ENCODE measurements at regions not wholly inside any gene's neighbourhood (a gene's known extent, or its start where the extent isn't known, plus 50 kb on each side); places are given as distances from the start of the nearest gene placed in this dataset.

DNA sequence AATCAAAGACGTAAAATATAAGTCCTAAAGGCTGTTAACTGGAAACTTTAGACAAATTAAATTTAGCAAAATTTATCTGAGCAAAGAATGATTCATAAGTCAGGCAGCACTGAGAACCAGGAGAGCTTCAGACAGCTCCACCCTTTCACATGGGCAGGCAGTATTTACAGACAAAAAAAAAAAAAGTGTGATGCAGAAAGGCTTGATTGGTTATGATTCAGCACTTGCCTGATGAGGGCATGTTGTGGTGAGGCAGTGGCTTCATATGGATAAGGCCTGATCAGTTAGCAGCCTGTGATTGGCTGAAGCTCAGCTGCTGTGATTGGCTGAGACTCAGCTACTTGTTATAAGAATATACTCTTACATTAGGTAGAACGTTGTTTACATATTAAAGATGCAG, 495.4 kb upstream of the POM121L12 start:
- intact Hi-C loops (cut with DNase I), result no loop called here
- ATAC-seq (no peak), DNase-seq (ENCODE audit: missing footprints) (no peak)

DNA sequence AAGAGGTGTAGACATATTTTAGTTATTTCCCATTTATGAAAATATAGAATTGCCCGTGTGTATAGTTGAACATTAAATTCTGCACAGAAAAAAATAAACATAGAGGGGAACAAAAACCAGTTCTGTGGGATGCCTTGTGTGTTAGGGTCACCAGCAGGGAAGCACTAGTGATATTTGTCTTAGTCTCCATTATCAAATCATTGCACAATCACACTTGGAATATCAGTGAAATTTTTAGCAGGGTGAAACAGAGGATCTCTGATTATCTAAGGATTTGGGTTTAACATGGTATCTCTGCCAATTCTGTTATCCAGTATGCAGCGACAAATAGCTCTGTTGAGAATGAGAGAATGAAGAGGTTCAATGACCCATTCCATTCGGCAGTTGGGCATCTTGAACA, 496.0 kb upstream of the POM121L12 start:
- ATAC-seq (no peak), DNase-seq (ENCODE audit: missing footprints) (no peak)
- intact Hi-C loops (cut with DNase I), result no loop called here

DNA sequence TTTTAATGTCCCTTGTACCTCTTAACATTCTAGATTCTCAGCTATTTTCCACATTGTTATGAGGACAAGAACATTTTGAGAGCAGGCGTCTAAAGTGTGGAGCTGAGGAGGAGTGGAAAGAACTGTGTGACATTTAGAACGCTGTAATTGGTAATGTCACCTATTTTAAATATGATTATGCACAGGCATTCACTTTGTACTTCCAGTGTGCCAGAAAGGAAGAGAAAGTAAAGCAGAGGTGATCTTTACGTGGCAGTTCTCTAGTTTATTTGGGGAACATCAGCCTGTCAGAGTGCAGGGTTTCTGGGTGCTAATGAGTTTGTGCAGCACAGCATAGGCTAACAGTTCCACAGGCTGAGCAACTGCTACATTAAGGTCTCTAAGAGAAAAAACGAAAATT, 498.4 kb upstream of the POM121L12 start:
- intact Hi-C loops (cut with DNase I), result no loop called here
- DNase-seq (ENCODE audit: missing footprints) (no peak), ATAC-seq (no peak)

DNA sequence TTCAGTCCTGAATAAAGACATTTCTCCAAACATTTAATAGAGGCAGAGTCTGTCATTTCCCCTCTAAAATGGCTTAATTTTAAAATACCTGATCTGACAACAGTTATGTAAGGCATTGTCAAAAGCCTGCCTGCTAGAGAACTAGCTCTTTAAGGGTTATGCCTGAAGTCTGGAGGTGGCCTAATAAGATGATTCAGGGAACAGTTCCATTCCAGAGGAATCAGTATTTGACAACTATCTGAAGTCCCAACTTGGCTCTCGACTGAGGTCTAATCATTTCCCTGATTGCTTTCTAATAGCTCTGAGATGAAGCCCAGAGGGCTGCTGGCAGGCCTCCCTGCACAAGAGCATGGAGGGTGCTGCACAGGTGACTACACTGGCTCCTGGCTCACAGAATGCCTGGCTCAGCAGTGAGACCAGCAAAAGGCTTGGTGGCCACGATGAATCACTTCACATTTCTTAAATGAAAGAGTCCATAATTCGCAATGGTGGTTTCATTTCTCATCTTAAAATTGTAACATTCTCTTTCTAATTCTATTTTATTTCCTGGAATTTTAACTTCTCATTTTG, 509.6 kb upstream of the POM121L12 start:
- peak; percentile 37 for DNase-seq (ENCODE audit: missing footprints)
- intact Hi-C loops (cut with DNase I), result no loop called here
- ATAC-seq, result no peak

DNA sequence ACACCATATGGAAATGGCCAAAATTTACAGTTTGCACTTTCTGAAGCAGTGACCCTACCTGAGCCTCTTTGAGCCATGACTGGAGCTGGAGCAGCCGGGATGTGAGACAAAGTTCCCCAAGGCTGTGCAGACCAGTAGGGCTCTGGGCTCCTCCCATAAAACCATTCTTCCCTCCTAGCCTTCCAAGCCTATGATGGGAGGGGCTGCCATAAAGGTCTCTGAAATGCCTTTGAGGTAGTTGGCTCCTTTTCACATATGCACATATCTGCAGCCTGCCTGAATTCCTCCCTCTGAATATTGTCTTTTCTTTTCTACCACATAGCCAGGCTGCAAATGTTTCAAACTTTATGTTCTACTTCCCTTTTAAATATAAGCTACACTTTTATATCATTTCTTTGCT, 516.6 kb upstream of the POM121L12 start:
- no peak for DNase-seq (ENCODE audit: missing footprints)
- no peak for ATAC-seq

DNA sequence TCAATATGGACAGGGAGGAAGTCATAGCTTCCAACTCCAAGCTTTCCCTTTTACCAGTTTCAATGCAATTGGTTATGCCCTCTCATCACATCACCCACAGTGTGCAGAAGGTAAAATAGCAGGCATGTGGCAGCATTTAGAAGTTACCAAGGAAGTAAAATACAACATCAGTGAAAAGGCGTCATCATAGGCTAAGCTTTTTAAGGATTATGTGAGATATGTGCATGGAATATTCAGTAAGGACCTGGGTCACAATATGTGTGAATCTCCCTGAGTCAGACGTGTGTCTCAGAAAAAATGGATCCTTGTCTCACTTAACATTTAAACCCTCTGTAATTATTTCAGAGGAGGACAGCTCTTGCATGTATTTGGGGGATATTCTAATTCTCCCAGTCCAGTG, 522.8 kb upstream of the POM121L12 start:
- no peak for DNase-seq (ENCODE audit: missing footprints)
- no peak for ATAC-seq
- intact Hi-C loops (cut with DNase I), result no loop called here

More for the DNA sequence above, 516.6 kb upstream of the POM121L12 start:
- intact Hi-C loops (cut with DNase I), result no loop called here

DNA sequence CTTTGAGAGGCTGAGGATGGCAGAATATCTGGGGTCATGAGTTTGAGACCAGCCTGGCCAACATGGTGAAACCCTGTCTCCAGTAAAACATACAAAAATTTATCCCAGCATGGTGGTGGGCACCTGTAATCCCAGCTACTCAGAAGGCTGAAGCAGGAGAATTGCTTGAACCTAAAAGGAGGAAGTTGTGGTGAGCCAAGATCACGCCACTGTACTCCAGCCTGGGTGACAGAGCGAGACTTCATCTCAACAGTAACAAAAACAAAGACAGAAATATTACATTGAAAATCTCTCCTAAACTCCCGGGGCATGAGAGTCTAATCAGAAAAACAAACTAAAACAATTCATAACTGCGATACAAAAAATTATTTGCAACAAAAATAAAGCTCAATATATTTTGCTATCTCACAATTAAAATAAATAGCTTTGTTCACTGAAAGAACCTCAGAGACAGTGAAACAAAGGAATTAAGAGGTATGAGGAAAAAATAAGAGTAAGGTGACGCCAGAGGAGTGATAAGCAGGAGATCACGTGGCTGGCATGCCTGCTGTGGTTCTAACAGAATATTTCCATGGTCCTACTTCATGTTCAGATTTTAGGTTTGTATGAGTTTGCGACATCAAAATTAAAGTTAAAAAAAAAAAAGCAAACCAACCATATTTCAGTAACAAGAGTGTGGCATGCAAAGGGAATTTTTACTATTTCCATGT, 527.7 kb upstream of the POM121L12 start:
- intact Hi-C loops (cut with DNase I), result no loop called here
- ATAC-seq (no peak), DNase-seq (ENCODE audit: missing footprints) (no peak)

DNA sequence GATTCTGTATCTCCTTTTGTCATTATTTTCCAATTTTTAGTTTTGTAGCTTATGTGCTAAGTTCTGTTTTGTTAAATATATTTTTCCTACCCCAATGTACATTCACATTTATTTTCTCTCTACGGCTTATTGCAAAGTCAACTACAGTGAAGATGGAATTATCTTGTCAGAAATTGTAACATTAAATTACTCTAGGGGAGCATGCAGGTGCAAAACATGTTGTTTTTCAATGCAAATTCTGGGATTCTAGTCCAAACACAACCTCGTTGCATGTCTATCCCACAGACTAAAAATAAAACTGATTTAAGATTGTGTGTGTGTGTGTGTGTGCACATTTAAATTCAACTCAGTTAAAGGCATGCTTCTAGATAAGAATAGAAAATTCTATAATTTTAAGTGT, 529.1 kb upstream of the POM121L12 start:
- no peak for ATAC-seq
- no peak for DNase-seq (ENCODE audit: missing footprints)
- intact Hi-C loops (cut with DNase I), result no loop called here

DNA sequence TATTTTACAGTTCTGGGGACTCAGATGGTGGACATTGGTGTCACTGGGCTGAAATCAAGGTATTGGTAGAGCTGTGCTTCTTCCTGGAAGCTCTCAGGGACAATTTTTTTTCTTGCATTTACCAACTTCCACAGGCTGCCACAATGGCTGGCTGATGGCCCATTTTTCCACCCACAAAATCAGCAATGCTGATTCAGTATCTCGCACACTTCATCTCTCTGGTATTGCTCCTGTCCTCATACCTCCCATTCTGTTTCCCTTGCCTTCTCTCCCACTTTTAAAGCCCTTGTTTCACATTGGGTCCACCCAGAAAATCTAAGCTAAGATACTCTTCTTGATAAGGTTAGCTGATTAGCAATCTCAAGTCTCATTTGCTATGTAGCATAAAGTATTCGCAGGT, 530.9 kb upstream of the POM121L12 start:
- DNase-seq (ENCODE audit: missing footprints) (no peak), ATAC-seq (no peak)
- intact Hi-C loops (cut with DNase I), result no loop called here

DNA sequence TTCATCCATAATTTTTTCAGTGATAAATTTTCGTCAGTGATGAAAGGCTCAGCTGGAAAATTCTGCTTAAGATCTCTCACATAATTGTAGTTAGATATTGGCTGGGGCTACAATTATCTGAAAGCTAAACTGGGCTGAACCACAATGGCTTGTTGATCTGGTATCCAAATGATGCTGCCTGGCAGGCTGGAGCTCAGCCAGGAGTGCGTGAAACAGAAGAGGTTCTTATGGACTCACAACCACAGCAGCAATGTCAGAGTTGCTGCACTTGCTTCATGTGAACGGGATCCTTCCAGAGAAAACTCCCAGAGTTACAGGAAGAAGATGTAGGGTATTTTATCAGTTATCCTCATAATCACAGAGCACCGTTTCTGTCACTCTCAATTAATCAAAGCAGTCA, 533.2 kb upstream of the POM121L12 start:
- intact Hi-C loops (cut with DNase I), result no loop called here
- ATAC-seq, result no peak
- DNase-seq (ENCODE audit: missing footprints), result peak; percentile 27

DNA sequence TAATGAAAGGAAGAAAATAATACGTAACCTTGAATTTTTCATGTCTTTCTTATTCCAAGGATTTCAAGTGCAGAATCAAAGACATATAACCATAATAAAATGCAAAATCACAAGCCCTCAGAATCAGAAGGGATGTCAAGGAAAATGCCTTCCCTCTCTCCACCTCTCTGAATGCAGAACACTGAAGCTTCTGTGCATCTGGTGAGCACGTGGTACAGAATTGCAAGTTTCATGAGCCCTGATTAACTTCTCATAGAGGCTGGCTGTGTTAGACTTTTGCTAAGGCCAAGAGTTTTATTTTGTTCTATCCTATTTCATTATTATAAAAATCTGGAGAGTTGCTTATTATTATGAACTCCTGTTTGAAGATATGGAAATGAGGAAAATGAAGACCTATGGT, 533.7 kb upstream of the POM121L12 start:
- DNase-seq (ENCODE audit: missing footprints) (no peak), ATAC-seq (no peak)
- intact Hi-C loops (cut with DNase I), result no loop called here

DNA sequence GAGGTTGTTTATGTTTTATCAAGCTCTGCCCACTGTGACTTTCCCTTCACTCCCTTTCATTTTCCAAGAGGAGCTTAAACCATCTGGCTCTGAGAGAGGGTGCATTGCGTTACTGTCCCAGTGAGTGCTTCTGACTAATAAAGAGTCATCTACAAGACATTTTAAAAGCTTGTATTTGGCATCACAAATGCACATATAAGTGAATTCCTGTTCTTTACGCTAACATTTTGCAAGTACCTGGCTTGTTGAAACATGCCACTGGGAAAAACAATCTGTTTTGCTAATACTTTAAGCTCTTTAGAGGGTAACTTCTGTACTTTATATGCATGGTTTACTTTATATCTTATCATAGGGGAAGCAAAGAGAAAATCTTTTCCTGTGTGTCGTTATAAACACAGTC, 534.6 kb upstream of the POM121L12 start:
- intact Hi-C loops (cut with DNase I), result no loop called here
- DNase-seq (ENCODE audit: missing footprints), result no peak
- no peak for ATAC-seq

DNA sequence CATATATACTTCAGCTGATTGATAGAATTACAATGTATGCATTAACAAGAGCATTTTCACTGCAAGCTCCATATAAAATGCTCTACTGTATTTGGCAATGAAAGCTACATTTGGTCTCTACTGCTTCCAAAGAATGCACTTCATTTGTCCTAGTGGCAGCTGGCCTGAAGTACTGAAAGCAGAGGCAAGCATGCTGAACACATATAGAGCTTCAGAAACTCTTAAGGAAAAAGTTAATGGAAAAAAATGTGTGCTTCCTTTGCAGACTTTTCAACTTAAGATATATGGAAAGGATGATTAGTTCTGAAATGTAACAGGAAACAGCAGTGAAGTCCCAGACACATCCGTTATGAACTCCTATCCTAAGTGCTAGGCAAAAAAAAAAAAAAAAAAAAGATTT, 537.1 kb upstream of the POM121L12 start:
- intact Hi-C loops (cut with DNase I), result no loop called here
- DNase-seq (ENCODE audit: missing footprints), result no peak
- ATAC-seq, result no peak

DNA sequence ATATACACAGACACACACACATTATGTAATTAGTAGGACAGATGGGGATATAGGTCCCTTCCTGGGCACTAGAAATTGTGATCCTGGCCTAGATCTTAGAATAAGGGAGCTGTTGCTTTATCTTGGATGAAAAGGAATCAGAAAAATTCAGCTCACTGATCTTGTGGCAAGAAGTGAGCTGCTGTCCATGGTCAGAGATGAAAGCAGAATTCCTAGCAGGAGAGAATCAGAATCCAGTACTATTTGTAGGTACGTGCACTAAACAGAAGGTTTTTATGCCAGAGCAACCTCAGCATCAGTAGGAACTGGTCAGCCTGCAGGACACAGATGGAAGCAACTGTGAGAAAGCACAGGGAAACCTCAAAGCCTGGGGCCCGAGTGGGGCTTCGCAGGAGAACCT, 549.2 kb upstream of the POM121L12 start:
- intact Hi-C loops (cut with DNase I), result no loop called here
- no peak for DNase-seq (ENCODE audit: missing footprints)
- ATAC-seq, result no peak

DNA sequence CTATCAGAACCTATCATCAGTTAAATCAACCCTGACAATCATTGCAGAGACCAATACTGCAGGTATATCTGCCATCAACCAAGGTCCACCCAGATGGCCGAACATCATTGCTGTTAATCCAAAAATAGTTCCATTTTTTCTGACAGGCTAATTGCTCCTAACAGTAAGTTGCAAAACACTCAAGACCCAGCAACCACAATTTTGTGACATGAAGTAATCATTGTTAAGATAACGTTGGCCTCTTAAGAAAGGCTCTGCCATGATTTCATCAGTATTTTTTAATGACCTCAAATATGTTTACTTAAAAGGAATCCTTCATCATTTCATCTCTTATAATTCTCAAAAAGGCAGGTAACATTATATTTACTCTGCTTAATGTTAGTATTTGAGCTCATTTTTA, 553.4 kb upstream of the POM121L12 start:
- intact Hi-C loops (cut with DNase I), result no loop called here
- DNase-seq (ENCODE audit: missing footprints), result no peak
- no peak for ATAC-seq

DNA sequence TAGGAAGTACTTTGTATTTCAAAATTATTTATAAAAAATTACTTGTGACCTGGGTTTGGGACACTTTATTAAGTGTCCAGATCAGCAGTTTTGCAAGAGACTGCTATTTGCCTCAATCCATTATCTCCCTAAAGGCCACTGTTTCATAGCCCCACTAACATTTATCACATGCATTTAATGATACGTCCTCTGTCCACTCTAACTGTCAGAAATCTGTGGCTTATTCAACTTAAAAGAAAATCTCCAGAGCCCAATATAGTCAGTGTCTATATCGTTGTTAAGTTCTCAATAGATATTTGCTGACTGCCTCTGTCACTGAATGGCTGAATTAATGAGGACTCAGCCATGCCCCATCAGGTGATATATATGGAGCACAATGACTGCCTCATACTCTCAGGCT, 553.9 kb upstream of the POM121L12 start:
- DNase-seq (ENCODE audit: missing footprints) (no peak), ATAC-seq (no peak)
- intact Hi-C loops (cut with DNase I), result no loop called here

DNA sequence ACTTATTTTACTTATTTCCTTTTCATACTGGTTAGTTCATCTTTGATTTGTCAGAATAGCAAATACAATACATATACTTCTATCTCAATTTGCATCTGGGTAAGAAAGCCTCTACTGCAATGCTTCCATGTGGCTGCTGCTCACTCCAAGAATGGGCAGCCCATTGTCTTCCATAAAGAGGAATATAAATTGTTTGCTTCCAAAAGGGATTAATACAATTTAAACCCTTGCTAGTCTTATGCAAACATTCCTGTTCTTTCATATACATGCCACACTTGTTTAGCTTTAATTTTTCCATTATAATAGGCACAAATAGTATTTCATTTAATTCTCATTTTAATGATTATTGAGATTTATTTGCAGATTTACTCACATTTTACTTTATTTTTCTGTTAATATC, 555.4 kb upstream of the POM121L12 start:
- ATAC-seq, result no peak

DNA sequence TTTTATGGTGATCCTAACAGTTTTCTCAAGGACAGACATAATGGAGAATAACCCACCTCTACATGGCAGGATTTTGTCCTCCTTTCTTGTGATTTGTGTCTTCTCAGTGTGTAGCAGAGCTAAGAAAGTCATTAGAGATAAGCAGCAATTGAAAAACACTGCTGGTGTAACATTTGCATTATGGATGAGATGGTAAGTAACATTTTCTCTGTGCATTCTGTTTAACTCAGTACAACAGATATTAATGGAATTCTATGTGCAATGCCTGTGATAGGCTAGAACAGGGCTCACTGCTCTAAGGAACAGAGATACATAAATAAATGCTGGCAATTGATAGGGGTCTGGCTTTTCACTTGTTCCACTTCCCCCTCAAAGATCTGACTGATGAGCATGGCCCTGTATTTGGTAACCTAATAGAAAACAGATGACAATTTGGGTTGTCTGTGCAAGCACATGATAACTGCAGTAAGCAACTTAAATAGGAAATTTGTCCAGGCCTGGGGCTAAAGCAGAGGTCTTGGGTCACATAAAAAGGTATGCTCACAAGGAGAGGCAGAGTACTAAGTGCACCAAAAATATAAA, 560.3 kb upstream of the POM121L12 start:
- intact Hi-C loops (cut with DNase I), result no loop called here
- no peak for ATAC-seq
- DNase-seq (ENCODE audit: missing footprints), result no peak

More for the DNA sequence above, 555.4 kb upstream of the POM121L12 start:
- DNase-seq (ENCODE audit: missing footprints), result no peak
- intact Hi-C loops (cut with DNase I), result no loop called here

DNA sequence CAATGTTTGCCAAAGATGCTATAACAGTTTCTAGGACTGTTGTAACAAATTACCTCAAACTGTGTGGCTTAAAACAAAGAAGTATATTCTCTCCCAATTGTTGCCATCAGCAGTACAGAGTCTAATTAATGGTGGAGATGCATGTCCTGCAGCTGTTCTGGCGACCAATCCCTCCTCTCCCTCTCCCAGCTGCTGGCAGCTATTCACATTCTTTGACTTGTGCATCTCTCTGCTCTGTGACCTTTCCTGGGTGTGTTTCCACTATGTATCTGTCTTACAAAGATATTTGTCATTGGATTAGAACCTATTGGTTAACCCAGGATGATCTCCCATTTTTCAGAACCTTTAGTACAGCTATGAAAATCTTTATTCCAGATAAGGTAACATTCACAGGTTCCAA, 561.7 kb upstream of the POM121L12 start:
- intact Hi-C loops (cut with DNase I), result no loop called here
- no peak for ATAC-seq
- no peak for DNase-seq (ENCODE audit: missing footprints)

DNA sequence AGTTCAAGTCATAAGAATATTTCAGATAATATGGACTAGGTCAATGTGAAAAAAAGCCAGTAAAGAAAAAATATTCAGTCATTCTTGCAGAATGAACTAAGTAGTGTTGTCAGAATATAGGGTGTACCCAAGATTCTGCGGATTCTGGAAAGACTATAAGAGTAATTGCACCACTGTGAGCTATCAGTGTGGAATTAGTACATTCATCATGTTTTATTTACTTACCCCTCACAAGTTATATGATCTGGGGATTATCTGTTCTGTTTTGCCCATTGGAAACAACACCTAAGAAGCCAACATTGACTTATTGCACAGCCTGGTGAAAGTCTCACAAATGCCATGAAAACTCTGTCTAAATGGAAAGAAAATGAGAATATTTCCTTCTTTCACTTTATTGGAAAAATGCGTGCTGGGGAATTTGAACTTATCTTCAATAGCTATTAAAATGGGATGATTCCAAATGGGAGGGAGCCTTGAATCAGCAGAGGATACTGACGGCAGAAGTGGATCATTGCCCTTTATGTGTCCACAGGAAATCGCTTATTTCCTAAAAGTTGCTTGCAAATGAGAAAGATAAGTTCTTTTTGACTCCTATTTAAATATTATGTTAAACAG, 563.3 kb upstream of the POM121L12 start:
- intact Hi-C loops (cut with DNase I), result no loop called here
- no peak for ATAC-seq
- DNase-seq (ENCODE audit: missing footprints), result no peak
